IMR-90 (cell line): ENCODE measurements at regions not wholly inside any gene's neighbourhood (a gene's known extent, or its start where the extent isn't known, plus 50 kb on each side); places are given as distances from the start of the nearest gene placed in this dataset.

Experiments
- ATAC-seq: fragments of 200-7000 bp; cut with Tn5 transposase; 2 replicates; pipeline ENCODE4 v1.9.1; 2020; ENCODE audit warnings: low read depth, mild to moderate bottlenecking, moderate library complexity
- BruUV-seq: library from RNA; stranded (reverse); fragments of 400-500 nt; replicated peaks from 2 replicates; lab custom pipeline; 2021; lab: Mats Ljungman, UMichigan
- CTCF ChIA-PET: fragments of 300-600 bp; formaldehyde crosslinking; extraction: SDS; loops from one replicate; lab custom pipeline; 2021; ENCODE audit warnings: antibody characterized with exemption; lab: Yijun Ruan, JAX
- POLR2A ChIA-PET: fragments of 300-600 bp; sonication (Branson Sonifier 250); formaldehyde crosslinking; loops from one replicate; lab custom pipeline; 2022; ENCODE audit warnings: antibody characterized with exemption; ENCODE audit not compliant: unreplicated experiment; lab: Charles Lee
- DNase-seq: peaks from one replicate; pipeline ENCODE4 v3.0.0; 2013
- H2AFZ ChIP-seq: replicated peaks from 2 replicates; pipeline ENCODE3; 2013; ENCODE audit warnings: low read length, mild to moderate bottlenecking; ENCODE audit not compliant: poor library complexity
- H2AK5ac ChIP-seq: 2 replicates; pipeline ENCODE4 v1.6.1; 2013; ENCODE audit warnings: low read depth, low read length, inconsistent platforms
- H2AK9ac ChIP-seq: replicated peaks from 2 replicates; pipeline ENCODE3; 2013; ENCODE audit warnings: mild to moderate bottlenecking, low read depth, low read length, moderate library complexity; ENCODE audit not compliant: poor library complexity
- H2BK120ac ChIP-seq: 2 replicates; pipeline ENCODE4 v1.6.1; 2013; ENCODE audit warnings: low read depth, low read length, inconsistent platforms
- H2BK15ac ChIP-seq: 3 replicates; pipeline ENCODE4 v1.6.1; 2013; ENCODE audit warnings: low read depth, low read length, inconsistent platforms
- H2BK20ac ChIP-seq: 2 replicates; pipeline ENCODE4 v1.6.1; 2013; ENCODE audit warnings: low read depth, mild to moderate bottlenecking, inconsistent platforms, low read length, moderate library complexity
- H2BK5ac ChIP-seq: 2 replicates; pipeline ENCODE4 v1.6.1; 2013; ENCODE audit warnings: mild to moderate bottlenecking, low read depth, low read length, inconsistent platforms; ENCODE audit not compliant: poor library complexity, severe bottlenecking
- H3K14ac ChIP-seq: replicated peaks from 2 replicates; pipeline ENCODE4 v1.6.1; 2013; ENCODE audit warnings: low read depth, low read length, inconsistent platforms
- H3K18ac ChIP-seq: 2 replicates; pipeline ENCODE4 v1.6.1; 2013; ENCODE audit warnings: low read depth, low read length, control low read depth
- H3K23ac ChIP-seq: 2 replicates; pipeline ENCODE4 v1.6.1; 2013; ENCODE audit warnings: low read depth, low read length, inconsistent platforms
- H3K27ac ChIP-seq: 2 replicates; pipeline ENCODE4 v1.5.1; 2013; ENCODE audit warnings: mild to moderate bottlenecking, control low read depth, low read length; ENCODE audit not compliant: insufficient read depth
- H3K27me3 ChIP-seq: 2 replicates; pipeline ENCODE4 v1.6.1; 2013; ENCODE audit warnings: low read length; ENCODE audit not compliant: control insufficient read depth, insufficient read depth
- H3K36me3 ChIP-seq: 2 replicates; pipeline ENCODE4 v1.6.1; 2013; ENCODE audit warnings: low read length, mixed read lengths; ENCODE audit not compliant: control insufficient read depth, insufficient read depth
- H3K4ac ChIP-seq: 2 replicates; pipeline ENCODE4 v1.6.1; 2013; ENCODE audit warnings: low read depth, low read length, inconsistent platforms
- H3K4me1 ChIP-seq: 2 replicates; pipeline ENCODE4 v1.6.1; 2013; ENCODE audit warnings: low read length, mixed read lengths; ENCODE audit not compliant: control insufficient read depth, insufficient read depth
- H3K4me2 ChIP-seq: 2 replicates; pipeline ENCODE4 v1.6.1; 2013; ENCODE audit warnings: low read depth, mild to moderate bottlenecking, control low read depth, low read length, moderate library complexity
- H3K4me3 ChIP-seq: 2 replicates; pipeline ENCODE4 v1.5.1; 2013; ENCODE audit warnings: low read depth, mild to moderate bottlenecking, control low read depth, low read length, moderate library complexity; ENCODE audit not compliant: insufficient read depth
- H3K56ac ChIP-seq: 2 replicates; pipeline ENCODE4 v1.6.1; 2013; ENCODE audit warnings: low read length, inconsistent platforms; ENCODE audit not compliant: insufficient read depth; ENCODE audit errors: extremely low read depth
- H3K79me1 ChIP-seq, 2 experiments: 2 replicates each; pipeline ENCODE4 v1.6.1; 2013; ENCODE audit warnings: low read length in 2 of 2, inconsistent platforms in 1 of 2, low read depth in 1 of 2
- H3K9ac ChIP-seq: 2 replicates; pipeline ENCODE4 v1.6.1; 2013; ENCODE audit warnings: low read depth, low read length, control low read depth
- H3K9me1 ChIP-seq: 2 replicates; pipeline ENCODE4 v1.6.1; 2013; ENCODE audit warnings: low read length, inconsistent platforms; ENCODE audit not compliant: insufficient read depth
- H3K9me3 ChIP-seq: 2 replicates; pipeline ENCODE4 v1.6.1; 2013; ENCODE audit warnings: low read length; ENCODE audit not compliant: control insufficient read depth, insufficient read depth
- H4K20me1 ChIP-seq: 2 replicates; pipeline ENCODE4 v1.6.1; 2013; ENCODE audit warnings: low read length, inconsistent platforms; ENCODE audit not compliant: insufficient read depth
- H4K5ac ChIP-seq: 2 replicates; pipeline ENCODE4 v1.6.1; 2013; ENCODE audit warnings: mild to moderate bottlenecking, low read depth, low read length, control low read depth
- H4K8ac ChIP-seq, 2 experiments: 2 replicates each; pipeline ENCODE4 v1.6.1; 2013; ENCODE audit warnings: low read depth in 2 of 2, low read length in 2 of 2, control low read depth in 1 of 2, inconsistent platforms in 1 of 2
- H4K91ac ChIP-seq: 2 replicates; pipeline ENCODE4 v1.6.1; 2013; ENCODE audit warnings: low read depth, low read length, inconsistent platforms; ENCODE audit not compliant: insufficient read depth
- BHLHE40 ChIP-seq: fragments of 150-350 bp; IDR thresholded peaks from 2 replicates; pipeline ENCODE4 v1.6.1; 2016; ENCODE audit warnings: mild to moderate bottlenecking, low read depth, low read length
- NFE2L2 ChIP-seq: fragments of 150-350 bp; IDR thresholded peaks from 2 replicates; pipeline ENCODE4 v1.6.1; 2016; ENCODE audit warnings: low read depth, mild to moderate bottlenecking, low read length
- RCOR1 ChIP-seq: IDR thresholded peaks from 2 replicates; pipeline ENCODE4 v1.6.1; 2012; ENCODE audit warnings: mild to moderate bottlenecking, low read length, improper control_type of control experiment; ENCODE audit not compliant: insufficient replicate concordance
- WGBS, 2 experiments: methylation state at CpG; one replicate each; pipeline versions ENCODE4 v1.1.5 to v1.1.7; 2013; ENCODE audit warnings: missing lambda C conversion rate in 2 of 2; ENCODE audit not compliant: insufficient read length in 1 of 2; ENCODE audit errors: extremely low coverage in 2 of 2; 5-methylcytosine and 5-hydroxymethylcytosine counted together
- dilution Hi-C: fragments of 300-500 bp; cut with HindIII; formaldehyde crosslinking; loops from one replicate; pipeline ENCODE4 v1.14.3; 2018; ENCODE audit warnings: low sequenced_read_pairs; ENCODE audit not compliant: unreplicated experiment
- in situ Hi-C: fragments of 300-500 bp; cut with MboI; formaldehyde crosslinking; loops from 3 replicates; pipeline ENCODE4 v1.14.3; 2019; ENCODE audit warnings: low sequenced_read_pairs, inconsistent platforms, mixed read lengths
- intact Hi-C: fragments of 100-400 bp; cut with micrococcal nuclease; formaldehyde crosslinking; loops from 2 replicates; pipeline ENCODE4 v1.10.0; 2022
- TF ChIP-seq, protein P1 (sequence below): fragments of 150-350 bp; IDR thresholded peaks from 2 replicates; pipeline ENCODE4 v1.6.1; 2016; ENCODE audit warnings: low read depth, mild to moderate bottlenecking, low read length, moderate library complexity, borderline replicate concordance

DNA sequence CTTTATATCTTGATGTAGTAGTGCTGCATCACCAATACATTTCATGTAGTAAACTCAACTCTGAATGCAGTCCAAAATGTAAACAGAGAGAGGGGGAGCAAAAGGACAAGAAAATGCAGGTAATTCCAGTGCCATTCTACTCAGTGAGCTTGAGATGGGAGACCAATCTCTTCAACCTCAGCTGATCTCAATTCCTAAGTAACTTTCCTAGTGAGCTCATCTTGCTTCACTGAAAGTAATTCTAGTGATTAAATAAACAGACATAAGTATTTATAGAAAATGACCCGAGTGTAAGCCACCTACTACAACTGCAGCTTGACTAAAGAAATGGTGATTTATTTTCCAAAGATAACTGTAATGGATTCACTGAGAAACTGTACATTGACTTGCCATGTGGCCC lies 424.5 kb downstream of the DMRT2 start:
- H3K9me1 ChIP-seq: no peaks in the 10 kb centered on the region
- H3K14ac ChIP-seq: no peak overlapping the region
- H3K23ac ChIP-seq: no peak overlapping the region
- no peak overlapping the region for H3K18ac ChIP-seq
- TF ChIP-seq NFE2L2 (no peak), BHLHE40 (no peak), RCOR1 (no peak)
- TF ChIP-seq, protein P1, sequence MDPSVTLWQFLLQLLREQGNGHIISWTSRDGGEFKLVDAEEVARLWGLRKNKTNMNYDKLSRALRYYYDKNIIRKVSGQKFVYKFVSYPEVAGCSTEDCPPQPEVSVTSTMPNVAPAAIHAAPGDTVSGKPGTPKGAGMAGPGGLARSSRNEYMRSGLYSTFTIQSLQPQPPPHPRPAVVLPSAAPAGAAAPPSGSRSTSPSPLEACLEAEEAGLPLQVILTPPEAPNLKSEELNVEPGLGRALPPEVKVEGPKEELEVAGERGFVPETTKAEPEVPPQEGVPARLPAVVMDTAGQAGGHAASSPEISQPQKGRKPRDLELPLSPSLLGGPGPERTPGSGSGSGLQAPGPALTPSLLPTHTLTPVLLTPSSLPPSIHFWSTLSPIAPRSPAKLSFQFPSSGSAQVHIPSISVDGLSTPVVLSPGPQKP: no peak
- no peaks in the 10 kb centered on the region for H3K27me3 ChIP-seq
- dilution Hi-C loops (no loop called here), intact Hi-C loops (no loop called here), in situ Hi-C loops (no loop called here)
- no TSS peak for BruUV-seq
- no peak overlapping the region for H2BK120ac ChIP-seq
- H4K5ac ChIP-seq: no peak overlapping the region
- no peak overlapping the region for H4K91ac ChIP-seq
- ATAC-seq: no peak
- H3K4ac ChIP-seq: no peak overlapping the region
- ChIA-PET CTCF (no interaction called here), POLR2A (no interaction called here)
- no peaks in the 10 kb centered on the region for H4K20me1 ChIP-seq
- no peaks in the 10 kb centered on the region for H3K79me1 ChIP-seq
- no peak overlapping the region for H3K4me2 ChIP-seq
- H2AK5ac ChIP-seq: no peak overlapping the region
- H2AFZ ChIP-seq: no peak overlapping the region
- H2AK9ac ChIP-seq: no peak overlapping the region
- no peak overlapping the region for H2BK20ac ChIP-seq
- H3K4me3 ChIP-seq: no peak overlapping the region
- H3K27ac ChIP-seq: no peak overlapping the region
- peaks cover 4% of the 10 kb centered on the region for H3K9me3 ChIP-seq
- H3K4me1 ChIP-seq: no peaks in the 10 kb centered on the region
- H2BK15ac ChIP-seq: no peak overlapping the region
- WGBS, 2 experiments: no CpG with 5 or more reads among the region's 1 CpG
- no peak overlapping the region for H3K9ac ChIP-seq
- no peak overlapping the region for H4K8ac ChIP-seq
- H3K36me3 ChIP-seq: no peaks in the 10 kb centered on the region
- H2BK5ac ChIP-seq: no peak overlapping the region
- no peak overlapping the region for H3K56ac ChIP-seq
- no peak for DNase-seq
